ENCODE measurements at regions not wholly inside any gene's neighbourhood (a gene's known extent, or its start where the extent isn't known, plus 50 kb on each side); places are given as distances from the start of the nearest gene placed in this dataset.

DNA sequence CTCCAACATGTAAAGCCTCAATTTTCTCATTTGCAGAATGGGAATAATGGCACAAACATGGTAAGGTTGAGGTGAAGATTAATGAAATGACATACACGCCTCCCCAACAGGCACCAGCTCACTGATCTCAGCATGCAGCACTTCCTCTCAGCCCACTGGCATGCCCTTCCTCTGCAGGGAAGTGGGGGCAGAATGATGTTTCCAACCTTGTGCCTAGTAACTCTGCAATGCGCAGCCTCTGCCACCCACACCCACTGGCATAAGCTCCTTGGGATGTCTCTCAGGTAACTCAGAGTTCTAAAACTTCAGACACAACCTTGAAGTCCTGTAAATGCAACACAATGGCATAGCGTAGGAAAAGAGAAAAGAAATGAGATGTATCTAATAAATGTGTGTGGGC lies 540.7 kb downstream of the HTR7 start:
- TF ChIP-seq, protein P1, sequence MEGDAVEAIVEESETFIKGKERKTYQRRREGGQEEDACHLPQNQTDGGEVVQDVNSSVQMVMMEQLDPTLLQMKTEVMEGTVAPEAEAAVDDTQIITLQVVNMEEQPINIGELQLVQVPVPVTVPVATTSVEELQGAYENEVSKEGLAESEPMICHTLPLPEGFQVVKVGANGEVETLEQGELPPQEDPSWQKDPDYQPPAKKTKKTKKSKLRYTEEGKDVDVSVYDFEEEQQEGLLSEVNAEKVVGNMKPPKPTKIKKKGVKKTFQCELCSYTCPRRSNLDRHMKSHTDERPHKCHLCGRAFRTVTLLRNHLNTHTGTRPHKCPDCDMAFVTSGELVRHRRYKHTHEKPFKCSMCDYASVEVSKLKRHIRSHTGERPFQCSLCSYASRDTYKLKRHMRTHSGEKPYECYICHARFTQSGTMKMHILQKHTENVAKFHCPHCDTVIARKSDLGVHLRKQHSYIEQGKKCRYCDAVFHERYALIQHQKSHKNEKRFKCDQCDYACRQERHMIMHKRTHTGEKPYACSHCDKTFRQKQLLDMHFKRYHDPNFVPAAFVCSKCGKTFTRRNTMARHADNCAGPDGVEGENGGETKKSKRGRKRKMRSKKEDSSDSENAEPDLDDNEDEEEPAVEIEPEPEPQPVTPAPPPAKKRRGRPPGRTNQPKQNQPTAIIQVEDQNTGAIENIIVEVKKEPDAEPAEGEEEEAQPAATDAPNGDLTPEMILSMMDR (IDR thresholded peaks at IDR 0.05): no peak
- no peak for TF ChIP-seq POLR2A (IDR thresholded peaks at IDR 0.05)
